Stimulated activated naive B cell treated with anti-CD40 and anti-IgM and Interleukin-4, amounts not matched to agents 10 μg/mL and 1 μg/mL and 100 μg/mL, for 72 hours (primary cell): ENCODE measurements at regions not wholly inside any gene's neighbourhood (a gene's known extent, or its start where the extent isn't known, plus 50 kb on each side); places are given as distances from the start of the nearest gene placed in this dataset.

ENCODE experiments used
- ATAC-seq, 2 donors: fragments of 150-1000 bp; cut with Tn5 transposase; replicated peaks; 2 replicates each; pipeline ENCODE4 v1.10.0; 2021; ENCODE audit warnings: moderate library complexity in 1 of 2
- DNase-seq: peaks from one replicate; pipeline ENCODE4 v3.0.0; 2021
- H3K27ac Mint-ChIP-seq: one replicate; pipeline ENCODE4 v1.8.0; 2022; ENCODE audit warnings: mild to moderate bottlenecking, mixed read lengths
- H3K27me3 Mint-ChIP-seq, 2 donors: one replicate each; pipeline ENCODE4 v1.8.0; 2022; ENCODE audit warnings: mixed read lengths in 2 of 2
- H3K36me3 Mint-ChIP-seq, 2 donors: one replicate each; pipeline ENCODE4 v1.8.0; 2022; ENCODE audit warnings: mixed read lengths in 2 of 2, mild to moderate bottlenecking in 1 of 2
- H3K4me1 Mint-ChIP-seq, 2 donors: one replicate each; pipeline ENCODE4 v1.8.0; 2022; ENCODE audit warnings: mixed read lengths in 2 of 2, mild to moderate bottlenecking in 1 of 2
- H3K4me3 Mint-ChIP-seq, 2 donors: one replicate each; pipeline ENCODE4 v1.8.0; 2022; ENCODE audit warnings: mild to moderate bottlenecking in 2 of 2, mixed read lengths in 2 of 2, moderate library complexity in 1 of 2
- H3K9me3 Mint-ChIP-seq, 2 donors: one replicate each; pipeline ENCODE4 v1.8.0; 2022; ENCODE audit warnings: mixed read lengths in 2 of 2, mild to moderate bottlenecking in 1 of 2

- no peaks in the 10 kb centered on the region for H3K27me3 Mint-ChIP-seq
- no peaks in the 10 kb centered on the region for H3K9me3 Mint-ChIP-seq
- DNase-seq (no peak), ATAC-seq (no peak)
- no peak overlapping the region for H3K4me3 Mint-ChIP-seq
- no peaks in the 10 kb centered on the region for H3K36me3 Mint-ChIP-seq
- H3K4me1 Mint-ChIP-seq: no peaks in the 10 kb centered on the region
- H3K27ac Mint-ChIP-seq: no peak overlapping the region
Measured at GRCh38 chr2:128982670-128983069, 664.0 kb upstream of the HS6ST1 start.

GRCh38 chr2:128983094-128983493, 664.4 kb upstream of the HS6ST1 start:
- DNase-seq (no peak), ATAC-seq (no peak)
- H3K4me1 Mint-ChIP-seq: no peaks in the 10 kb centered on the region
- no peaks in the 10 kb centered on the region for H3K9me3 Mint-ChIP-seq
- H3K4me3 Mint-ChIP-seq: no peak overlapping the region
- H3K36me3 Mint-ChIP-seq: no peaks in the 10 kb centered on the region
- no peaks in the 10 kb centered on the region for H3K27me3 Mint-ChIP-seq
- H3K27ac Mint-ChIP-seq: no peak overlapping the region

GRCh38 chr2:128984081-128984480, 665.4 kb upstream of the HS6ST1 start:
- Mint-ChIP-seq H3K4me3 (no peak overlapping the region), H3K9me3 (no peaks in the 10 kb centered on the region), H3K27ac (no peak overlapping the region), H3K27me3 (peaks cover 0 to 3% of the 10 kb centered on the region in 2 donors), H3K4me1 (no peaks in the 10 kb centered on the region), H3K36me3 (no peaks in the 10 kb centered on the region)
- ATAC-seq: no peak
- DNase-seq: no peak

- H3K9me3 Mint-ChIP-seq: no peaks in the 10 kb centered on the region
- ATAC-seq (no peak), DNase-seq (no peak)
- no peak overlapping the region for H3K27ac Mint-ChIP-seq
- no peaks in the 10 kb centered on the region for H3K36me3 Mint-ChIP-seq
- no peaks in the 10 kb centered on the region for H3K4me1 Mint-ChIP-seq
- peaks cover 0 to 6% of the 10 kb centered on the region in 2 donors for H3K27me3 Mint-ChIP-seq
- H3K4me3 Mint-ChIP-seq: no peak overlapping the region
Measured at GRCh38 chr2:128984855-128985254, 666.2 kb upstream of the HS6ST1 start.

GRCh38 chr2:128986026-128986715, 667.5 kb upstream of the HS6ST1 start:
- H3K27me3 Mint-ChIP-seq: peaks cover 0 to 6% of the 10 kb centered on the region in 2 donors
- no peak for ATAC-seq

GRCh38 chr2:128986867-128987268, 668.2 kb upstream of the HS6ST1 start:
- Mint-ChIP-seq H3K27ac (no peak overlapping the region), H3K4me1 (no peaks in the 10 kb centered on the region), H3K27me3 (peaks cover 0 to 6% of the 10 kb centered on the region in 2 donors), H3K36me3 (no peaks in the 10 kb centered on the region), H3K4me3 (no peak overlapping the region), H3K9me3 (no peaks in the 10 kb centered on the region)
- ATAC-seq (no peak), DNase-seq (no peak)

More at GRCh38 chr2:128986026-128986715, 667.5 kb upstream of the HS6ST1 start:
- Mint-ChIP-seq H3K4me3 (no peak overlapping the region), H3K27ac (no peak overlapping the region), H3K4me1 (no peaks in the 10 kb centered on the region), H3K36me3 (no peaks in the 10 kb centered on the region), H3K9me3 (no peaks in the 10 kb centered on the region)
- DNase-seq: no peak

- Mint-ChIP-seq H3K36me3 (no peaks in the 10 kb centered on the region), H3K4me1 (no peaks in the 10 kb centered on the region), H3K4me3 (no peak overlapping the region), H3K27ac (no peak overlapping the region), H3K9me3 (no peaks in the 10 kb centered on the region), H3K27me3 (peaks cover 0 to 6% of the 10 kb centered on the region in 2 donors)
- ATAC-seq (peak in 1 of 2 donors; percentile 23), DNase-seq (no peak)
Measured at GRCh38 chr2:128988326-128988725, 669.7 kb upstream of the HS6ST1 start.

- H3K9me3 Mint-ChIP-seq: no peaks in the 10 kb centered on the region
- no peak overlapping the region for H3K4me3 Mint-ChIP-seq
- peaks cover 0 to 6% of the 10 kb centered on the region in 2 donors for H3K27me3 Mint-ChIP-seq
- no peak overlapping the region for H3K27ac Mint-ChIP-seq
- ATAC-seq: no peak
- DNase-seq: no peak
- H3K36me3 Mint-ChIP-seq: no peaks in the 10 kb centered on the region
- H3K4me1 Mint-ChIP-seq: no peaks in the 10 kb centered on the region
Measured at GRCh38 chr2:128988967-128989366, 670.3 kb upstream of the HS6ST1 start.

- Mint-ChIP-seq H3K27ac (no peak overlapping the region), H3K4me1 (no peaks in the 10 kb centered on the region), H3K27me3 (no peaks in the 10 kb centered on the region)
Measured at GRCh38 chr2:128995086-128995485, 676.4 kb upstream of the HS6ST1 start.

GRCh38 chr2:128996078-128996477, 677.4 kb upstream of the HS6ST1 start:
- DNase-seq: no peak
- Mint-ChIP-seq H3K36me3 (no peaks in the 10 kb centered on the region), H3K27ac (no peak overlapping the region), H3K4me1 (no peaks in the 10 kb centered on the region), H3K9me3 (peaks cover 0 to 1% of the 10 kb centered on the region in 2 donors), H3K27me3 (no peaks in the 10 kb centered on the region), H3K4me3 (no peak overlapping the region)
- ATAC-seq: no peak

More at GRCh38 chr2:128995086-128995485, 676.4 kb upstream of the HS6ST1 start:
- Mint-ChIP-seq H3K4me3 (no peak overlapping the region), H3K9me3 (peaks cover 0 to 1% of the 10 kb centered on the region in 2 donors), H3K36me3 (no peaks in the 10 kb centered on the region)
- DNase-seq: no peak
- no peak for ATAC-seq

- no peaks in the 10 kb centered on the region for H3K4me1 Mint-ChIP-seq
- H3K36me3 Mint-ChIP-seq: no peaks in the 10 kb centered on the region
- DNase-seq (no peak), ATAC-seq (no peak)
- H3K4me3 Mint-ChIP-seq: no peak overlapping the region
- peaks cover 0 to 1% of the 10 kb centered on the region in 2 donors for H3K9me3 Mint-ChIP-seq
- H3K27me3 Mint-ChIP-seq: no peaks in the 10 kb centered on the region
- H3K27ac Mint-ChIP-seq: no peak overlapping the region
Measured at GRCh38 chr2:128997166-128997866, 678.6 kb upstream of the HS6ST1 start.

GRCh38 chr2:129001926-129002325, 683.3 kb upstream of the HS6ST1 start:
- DNase-seq (no peak), ATAC-seq (no peak)
- Mint-ChIP-seq H3K27ac (no peak overlapping the region), H3K9me3 (no peaks in the 10 kb centered on the region), H3K4me3 (no peak overlapping the region), H3K4me1 (no peaks in the 10 kb centered on the region), H3K27me3 (no peaks in the 10 kb centered on the region), H3K36me3 (no peaks in the 10 kb centered on the region)

GRCh38 chr2:129002751-129003150, 684.1 kb upstream of the HS6ST1 start:
- H3K27me3 Mint-ChIP-seq: no peaks in the 10 kb centered on the region
- no peak for ATAC-seq
- H3K4me1 Mint-ChIP-seq: no peaks in the 10 kb centered on the region
- H3K4me3 Mint-ChIP-seq: no peak overlapping the region
- H3K36me3 Mint-ChIP-seq: no peaks in the 10 kb centered on the region
- no peaks in the 10 kb centered on the region for H3K9me3 Mint-ChIP-seq
- no peak overlapping the region for H3K27ac Mint-ChIP-seq
- DNase-seq: no peak

GRCh38 chr2:129004485-129004884, 685.8 kb upstream of the HS6ST1 start:
- no peaks in the 10 kb centered on the region for H3K9me3 Mint-ChIP-seq
- H3K4me3 Mint-ChIP-seq: no peak overlapping the region
- H3K27ac Mint-ChIP-seq: no peak overlapping the region
- H3K4me1 Mint-ChIP-seq: no peaks in the 10 kb centered on the region
- H3K36me3 Mint-ChIP-seq: no peaks in the 10 kb centered on the region
- H3K27me3 Mint-ChIP-seq: no peaks in the 10 kb centered on the region
- DNase-seq: no peak
- no peak for ATAC-seq

GRCh38 chr2:129004940-129005490, 686.3 kb upstream of the HS6ST1 start:
- Mint-ChIP-seq H3K4me3 (no peak overlapping the region), H3K4me1 (no peaks in the 10 kb centered on the region), H3K9me3 (no peaks in the 10 kb centered on the region), H3K36me3 (no peaks in the 10 kb centered on the region), H3K27me3 (no peaks in the 10 kb centered on the region), H3K27ac (no peak overlapping the region)
- ATAC-seq: no peak
- DNase-seq: no peak
